ENCODE measurements at regions not wholly inside any gene's neighbourhood (a gene's known extent, or its start where the extent isn't known, plus 50 kb on each side); places are given as distances from the start of the nearest gene placed in this dataset.

GRCh38 chr10:130847170-130847569 lies 464.4 kb downstream of the TCERG1L start:
- no peak for DNase-seq

- DNase-seq: no peak
Observed at GRCh38 chr10:130848855-130849254, 462.7 kb downstream of the TCERG1L start.

- no peak for DNase-seq
Observed at GRCh38 chr10:130854151-130854550, 457.4 kb downstream of the TCERG1L start.

- DNase-seq: no peak
Observed at GRCh38 chr10:130857631-130858295, 453.8 kb downstream of the TCERG1L start.

- no peak for DNase-seq
Observed at GRCh38 chr10:130858626-130859025, 452.9 kb downstream of the TCERG1L start.

GRCh38 chr10:130859427-130859826 lies 452.1 kb downstream of the TCERG1L start:
- DNase-seq: no peak

GRCh38 chr10:130862122-130862521 lies 449.4 kb downstream of the TCERG1L start:
- no peak for DNase-seq

- DNase-seq: no peak
Observed at GRCh38 chr10:130862626-130863025, 448.9 kb downstream of the TCERG1L start.

- no peak for DNase-seq
Observed at GRCh38 chr10:130863044-130863443, 448.5 kb downstream of the TCERG1L start.

GRCh38 chr10:130864961-130865818 lies 446.3 kb downstream of the TCERG1L start:
- DNase-seq: no peak

- no peak for DNase-seq
Observed at GRCh38 chr10:130866857-130867256, 444.7 kb downstream of the TCERG1L start.

GRCh38 chr10:130867446-130868194 lies 443.9 kb downstream of the TCERG1L start:
- DNase-seq: no peak

GRCh38 chr10:130869179-130869841 lies 442.2 kb downstream of the TCERG1L start:
- no peak for DNase-seq

- no peak for DNase-seq
Observed at GRCh38 chr10:130871406-130871805, 440.1 kb downstream of the TCERG1L start.

- DNase-seq: no peak
Observed at GRCh38 chr10:130873636-130874035, 437.9 kb downstream of the TCERG1L start.

- DNase-seq: no peak
Observed at GRCh38 chr10:130875116-130875515, 436.4 kb downstream of the TCERG1L start.

GRCh38 chr10:130875897-130876472 lies 435.5 kb downstream of the TCERG1L start:
- DNase-seq: no peak

- DNase-seq: peak in 1 of 3 experiments; percentile 41
Observed at GRCh38 chr10:130877126-130877525, 434.4 kb downstream of the TCERG1L start.

- DNase-seq: no peak
Observed at GRCh38 chr10:130878131-130878530, 433.4 kb downstream of the TCERG1L start.

- no peak for DNase-seq
Observed at GRCh38 chr10:130882906-130883305, 428.6 kb downstream of the TCERG1L start.

GRCh38 chr10:130884456-130884855 lies 427.1 kb downstream of the TCERG1L start:
- no peak for DNase-seq

- no peak for DNase-seq
Observed at GRCh38 chr10:130885021-130885655, 426.4 kb downstream of the TCERG1L start.

All from NCI-H1417 (cell line).